OCI-LY7 (cell line): ENCODE measurements at regions not wholly inside any gene's neighbourhood (a gene's known extent, or its start where the extent isn't known, plus 50 kb on each side); places are given as distances from the start of the nearest gene placed in this dataset.

Source experiments
- EZH2phosphoT487 ChIP-seq: fragments of 200-600 bp; sonication (generic); IDR thresholded peaks from 2 replicates; pipeline ENCODE4 v1.6.1; 2018; ENCODE audit warnings: low read depth, borderline replicate concordance, mild to moderate bottlenecking, mixed run types, antibody characterized with exemption, low read length, moderate library complexity, mixed read lengths
- TF ChIP-seq, protein P1 (sequence below): fragments of 200-600 bp; sonication (generic); conservative IDR thresholded peaks from 2 replicates; pipeline ENCODE4 v1.5.1; 2014; ENCODE audit warnings: mild to moderate bottlenecking, antibody characterized with exemption, low read length, moderate library complexity, mixed read lengths

DNA sequence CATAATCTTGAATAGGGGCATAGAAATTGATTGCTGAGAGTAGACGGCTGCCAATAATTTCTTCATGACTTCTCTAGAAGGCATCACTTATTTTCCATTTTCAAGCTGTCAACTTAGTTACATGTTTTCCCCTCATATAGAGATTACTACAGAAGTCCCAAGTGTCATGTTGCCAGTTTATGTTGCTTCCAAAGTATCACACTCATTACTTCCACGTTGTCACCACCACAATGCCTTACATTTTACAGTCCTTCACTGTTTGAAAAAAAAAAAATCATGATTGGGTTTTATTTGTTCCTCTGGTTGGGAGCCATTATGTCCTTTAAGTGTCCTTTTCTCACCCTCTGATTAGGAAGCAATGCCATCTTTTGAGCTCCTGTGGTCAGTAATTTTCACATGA is 2144.6 kb upstream of the ACO1 start:
- TF ChIP-seq, protein P1, sequence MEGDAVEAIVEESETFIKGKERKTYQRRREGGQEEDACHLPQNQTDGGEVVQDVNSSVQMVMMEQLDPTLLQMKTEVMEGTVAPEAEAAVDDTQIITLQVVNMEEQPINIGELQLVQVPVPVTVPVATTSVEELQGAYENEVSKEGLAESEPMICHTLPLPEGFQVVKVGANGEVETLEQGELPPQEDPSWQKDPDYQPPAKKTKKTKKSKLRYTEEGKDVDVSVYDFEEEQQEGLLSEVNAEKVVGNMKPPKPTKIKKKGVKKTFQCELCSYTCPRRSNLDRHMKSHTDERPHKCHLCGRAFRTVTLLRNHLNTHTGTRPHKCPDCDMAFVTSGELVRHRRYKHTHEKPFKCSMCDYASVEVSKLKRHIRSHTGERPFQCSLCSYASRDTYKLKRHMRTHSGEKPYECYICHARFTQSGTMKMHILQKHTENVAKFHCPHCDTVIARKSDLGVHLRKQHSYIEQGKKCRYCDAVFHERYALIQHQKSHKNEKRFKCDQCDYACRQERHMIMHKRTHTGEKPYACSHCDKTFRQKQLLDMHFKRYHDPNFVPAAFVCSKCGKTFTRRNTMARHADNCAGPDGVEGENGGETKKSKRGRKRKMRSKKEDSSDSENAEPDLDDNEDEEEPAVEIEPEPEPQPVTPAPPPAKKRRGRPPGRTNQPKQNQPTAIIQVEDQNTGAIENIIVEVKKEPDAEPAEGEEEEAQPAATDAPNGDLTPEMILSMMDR = no peak
- TF ChIP-seq EZH2phosphoT487 = no peak
